Keratinocyte (primary cell): ENCODE measurements at regions not wholly inside any gene's neighbourhood (a gene's known extent, or its start where the extent isn't known, plus 50 kb on each side); places are given as distances from the start of the nearest gene placed in this dataset.

Experiments used
- DNase-seq: peaks from one replicate; pipeline ENCODE4 v3.0.0-alpha.2; 2011; ENCODE audit warnings: low read depth, missing footprints, low spot score
- FAIRE-seq: peaks from 2 replicates; lab custom pipeline; 2011; peaks lifted over from hg19 to GRCh38; lab: Jason Lieb, UNC
- H2AFZ ChIP-seq: 2 replicates; pipeline ENCODE4 v1.6.0; 2012; ENCODE audit warnings: low read length, control low read depth, inconsistent platforms; ENCODE audit not compliant: control insufficient read depth
- H3K27ac ChIP-seq: 2 replicates; pipeline ENCODE4 v1.5.1; 2011; ENCODE audit warnings: low read length; ENCODE audit not compliant: control insufficient read depth, insufficient read depth
- H3K27me3 ChIP-seq: 3 replicates; pipeline ENCODE4 v1.6.0; 2011; ENCODE audit warnings: low read length; ENCODE audit not compliant: control insufficient read depth, insufficient read depth; ENCODE audit errors: extremely low read depth
- H3K36me3 ChIP-seq, 2 experiments: 2 replicates in 1 of 2; 3 replicates in 1 of 2; pipeline ENCODE4 v1.5.1; 2011; ENCODE audit warnings: low read length in 2 of 2, mild to moderate bottlenecking in 1 of 2; ENCODE audit not compliant: control insufficient read depth in 2 of 2, insufficient read depth in 2 of 2; ENCODE audit errors: extremely low read depth in 1 of 2
- H3K4me1 ChIP-seq: 3 replicates; pipeline ENCODE4 v1.5.1; 2011; ENCODE audit warnings: low read length; ENCODE audit not compliant: control insufficient read depth, insufficient read depth; ENCODE audit errors: extremely low read depth
- H3K4me2 ChIP-seq: 3 replicates; pipeline ENCODE4 v1.6.0; 2011; ENCODE audit warnings: low read depth, low read length; ENCODE audit not compliant: control insufficient read depth, insufficient read depth; ENCODE audit errors: extremely low read depth
- H3K4me3 ChIP-seq, 3 experiments: fragments of 200-600 bp in 1 of 3; sonication (generic) in 1 of 3; 2 replicates in 2 of 3; 3 replicates in 1 of 3; pipeline ENCODE4 v1.5.1; 2011 to 2016; ENCODE audit warnings: low read length in 3 of 3, mild to moderate bottlenecking in 3 of 3, control low read depth in 2 of 3, inconsistent platforms in 1 of 3, low read depth in 1 of 3, mixed read lengths in 1 of 3, mixed run types in 1 of 3, moderate library complexity in 1 of 3; ENCODE audit not compliant: control insufficient read depth in 2 of 3, insufficient read depth in 2 of 3; ENCODE audit errors: extremely low read depth in 1 of 3
- H3K79me2 ChIP-seq: 2 replicates; pipeline ENCODE4 v1.6.0; 2012; ENCODE audit warnings: low read length; ENCODE audit not compliant: control insufficient read depth, insufficient read depth
- H3K9ac ChIP-seq: 3 replicates; pipeline ENCODE4 v1.6.0; 2011; ENCODE audit warnings: low read length; ENCODE audit not compliant: control insufficient read depth, insufficient read depth; ENCODE audit errors: extremely low read depth
- H3K9me1 ChIP-seq: 3 replicates; pipeline ENCODE4 v1.6.0; 2011; ENCODE audit warnings: low read length; ENCODE audit not compliant: control insufficient read depth, insufficient read depth; ENCODE audit errors: extremely low read depth
- H3K9me3 ChIP-seq: 2 replicates; pipeline ENCODE4 v1.5.1; 2012; ENCODE audit warnings: low read depth, low read length; ENCODE audit not compliant: control insufficient read depth
- H4K20me1 ChIP-seq: 3 replicates; pipeline ENCODE4 v1.6.0; 2011; ENCODE audit warnings: low read length; ENCODE audit not compliant: control insufficient read depth, insufficient read depth; ENCODE audit errors: extremely low read depth
- CTCF ChIP-seq, 3 experiments: IDR thresholded peaks in 1 of 3; conservative IDR thresholded peaks in 1 of 3; optimal IDR thresholded peaks in 1 of 3; 2 replicates in 2 of 3; 3 replicates in 1 of 3; pipeline versions ENCODE3 to v1.5.1; 2011; ENCODE audit warnings: low read length in 3 of 3, mild to moderate bottlenecking in 3 of 3, moderate library complexity in 2 of 3, control low read depth in 1 of 3, inconsistent platforms in 1 of 3; ENCODE audit not compliant: insufficient read depth in 2 of 3; ENCODE audit errors: extremely low read depth in 1 of 3
- EZH2 ChIP-seq: IDR thresholded peaks from one replicate; pipeline ENCODE4 v1.6.1; 2012; ENCODE audit warnings: inconsistent platforms, mild to moderate bottlenecking, low read length, moderate library complexity
- dilution Hi-C: fragments of 300-500 bp; cut with MboI; formaldehyde crosslinking; loops from one replicate; pipeline ENCODE4 v1.7.0; 2020; ENCODE audit warnings: low sequenced_read_pairs; ENCODE audit not compliant: extremely low pct_ligation_motif_present

GRCh38 chr2:8159966-8160603, 521.8 kb upstream of the ID2 start:
- H3K27me3 ChIP-seq: no peaks in the 10 kb centered on the region
- no peaks in the 10 kb centered on the region for H3K79me2 ChIP-seq
- DNase-seq: no peak
- H3K9me3 ChIP-seq: no peaks in the 10 kb centered on the region
- no peaks in the 10 kb centered on the region for H3K36me3 ChIP-seq
- FAIRE-seq: no peak
- no peak overlapping the region for H2AFZ ChIP-seq
- no peak overlapping the region for H3K4me2 ChIP-seq
- TF ChIP-seq EZH2 (no peak), CTCF (optimal IDR thresholded peaks at IDR 0.05 in 1 of 3, IDR thresholded peaks at IDR 0.05 in 1 of 3, conservative IDR thresholded peaks at IDR 0.05 in 1 of 3; ENCODE audit: extremely low read depth in 1 of 3, insufficient read depth in 2 of 3, low read length in 3 of 3) (no peak)
- dilution Hi-C loops: no loop called here
- H3K9me1 ChIP-seq: no peaks in the 10 kb centered on the region
- no peak overlapping the region for H3K27ac ChIP-seq
- no peaks in the 10 kb centered on the region for H4K20me1 ChIP-seq
- H3K4me3 ChIP-seq: no peak overlapping the region
- no peaks in the 10 kb centered on the region for H3K4me1 ChIP-seq
- H3K9ac ChIP-seq: no peak overlapping the region

GRCh38 chr2:8160959-8161358, 520.9 kb upstream of the ID2 start:
- H3K9me3 ChIP-seq: no peaks in the 10 kb centered on the region
- H3K4me2 ChIP-seq: no peak overlapping the region
- no peaks in the 10 kb centered on the region for H3K9me1 ChIP-seq
- H3K79me2 ChIP-seq: no peaks in the 10 kb centered on the region
- no peaks in the 10 kb centered on the region for H3K4me1 ChIP-seq
- no peak for DNase-seq
- TF ChIP-seq CTCF (optimal IDR thresholded peaks at IDR 0.05 in 1 of 3, IDR thresholded peaks at IDR 0.05 in 1 of 3, conservative IDR thresholded peaks at IDR 0.05 in 1 of 3; ENCODE audit: extremely low read depth in 1 of 3, insufficient read depth in 2 of 3, low read length in 3 of 3) (no peak), EZH2 (no peak)
- FAIRE-seq: no peak
- no peaks in the 10 kb centered on the region for H3K36me3 ChIP-seq
- no peak overlapping the region for H3K27ac ChIP-seq
- H3K27me3 ChIP-seq: no peaks in the 10 kb centered on the region
- H2AFZ ChIP-seq: no peak overlapping the region
- H3K9ac ChIP-seq: no peak overlapping the region
- dilution Hi-C loops: no loop called here
- no peaks in the 10 kb centered on the region for H4K20me1 ChIP-seq
- H3K4me3 ChIP-seq: no peak overlapping the region
